ENCODE measurements at regions not wholly inside any gene's neighbourhood (a gene's known extent, or its start where the extent isn't known, plus 50 kb on each side); places are given as distances from the start of the nearest gene placed in this dataset.

DNA sequence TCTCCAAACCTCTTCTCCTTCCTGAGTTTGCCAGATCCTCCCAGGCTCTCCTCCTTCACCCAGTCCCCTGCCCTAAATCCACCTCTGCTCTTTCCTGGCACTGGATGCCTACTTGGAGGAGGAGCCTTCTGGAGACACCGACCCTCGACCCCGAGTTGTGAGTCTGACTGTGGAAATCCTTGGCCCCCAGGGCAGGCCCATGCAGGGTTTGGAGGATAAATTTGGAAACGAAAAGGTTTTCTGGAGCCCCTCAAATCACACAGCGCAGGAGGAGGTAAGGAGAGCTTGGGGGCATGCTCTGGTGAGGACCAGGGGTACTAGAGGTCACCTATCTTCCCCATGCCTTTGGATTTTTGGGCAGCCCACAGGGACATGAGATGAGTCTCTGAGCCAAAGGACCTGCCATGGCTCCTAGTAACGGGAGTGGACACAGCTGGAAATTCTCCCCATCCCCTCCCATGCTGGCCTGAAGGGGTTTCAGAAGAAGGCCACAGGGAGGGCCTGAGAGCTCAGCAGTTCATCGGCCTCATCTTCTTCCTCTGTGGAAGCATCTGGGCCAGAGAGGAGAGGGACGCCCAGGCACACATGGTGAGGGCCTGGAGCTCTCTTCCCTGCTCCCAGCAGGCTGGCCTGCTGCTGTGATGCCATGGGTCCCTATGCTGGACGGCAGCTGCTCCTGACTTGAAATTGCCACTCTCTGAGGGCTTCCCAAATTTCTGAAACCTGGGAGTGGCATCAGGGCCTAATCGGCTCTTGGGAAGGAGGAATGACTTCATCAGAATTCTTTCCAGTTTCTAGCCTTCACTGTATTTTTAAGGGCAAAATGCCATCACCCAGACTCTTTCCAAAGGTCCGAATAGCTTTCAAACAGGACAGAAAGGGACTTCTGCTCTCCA is 68.6 kb upstream of the ITGA11 start:
- Histone ChIP-seq H3K27ac (peak overlapping the region in 1 of 12 donors; percentile 34), H3K27me3 (no peaks in the 10 kb centered on the region), H3K4me3 (no peak overlapping the region), H3K4me1 (peaks cover 0 to 18% (median 0%) of the 10 kb centered on the region in 12 donors), H3K9me3 (no peaks in the 10 kb centered on the region), H3K36me3 (no peaks in the 10 kb centered on the region)
- DNase-seq (peak in 1 of 5 donors; percentile 16), ATAC-seq (peak in 2 of 4 donors; percentile 18 to 23)
- TF ChIP-seq CTCF (IDR thresholded peaks at IDR 0.05) (no peak), POLR2A (IDR thresholded peaks at IDR 0.05) (no peak)
- WGBS, 4 donors = 64 to 79% (median 72%) methylated on average over 8 to 11 of the region's 11 CpGs
- intact Hi-C loops (cut with DNase I) = no loop called here

DNA sequence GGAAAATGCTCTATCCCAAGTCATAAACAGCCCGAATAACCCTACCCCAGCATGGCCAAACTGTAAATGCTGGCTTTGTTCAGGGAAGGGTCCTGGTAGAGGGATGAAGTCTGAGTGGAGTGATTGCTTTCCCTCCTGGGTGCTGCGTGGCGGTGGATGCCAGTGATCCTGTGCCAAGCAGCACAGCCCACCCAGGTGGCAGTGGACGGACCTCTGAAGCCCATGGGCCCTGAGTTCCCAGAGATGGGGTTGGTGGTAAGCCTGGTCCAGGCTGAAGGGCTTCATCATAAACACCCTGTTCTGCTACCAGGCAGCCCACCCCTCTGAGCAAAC is 69.3 kb upstream of the ITGA11 start:
- Histone ChIP-seq H3K27me3 (no peaks in the 10 kb centered on the region), H3K9me3 (no peaks in the 10 kb centered on the region), H3K4me1 (peaks cover 0 to 18% (median 0%) of the 10 kb centered on the region in 12 donors), H3K36me3 (no peaks in the 10 kb centered on the region), H3K4me3 (no peak overlapping the region), H3K27ac (peak overlapping the region in 1 of 12 donors; percentile 1)
- 46 to 85% (median 80%) methylated on average over 2 to 4 of the region's 4 CpGs for WGBS, 4 donors
- DNase-seq (peak in 1 of 5 donors; percentile 14), ATAC-seq (peak in 1 of 4 donors; percentile 19)
- TF ChIP-seq CTCF (IDR thresholded peaks at IDR 0.05) (no peak), POLR2A (IDR thresholded peaks at IDR 0.05) (no peak)
- intact Hi-C loops (cut with DNase I) = no loop called here

GRCh38 chr15:68501616-68502015 is 69.7 kb upstream of the ITGA11 start:
- DNase-seq = no peak
- TF ChIP-seq POLR2A (IDR thresholded peaks at IDR 0.05) = no peak
- H3K4me1 ChIP-seq = peaks cover 0 to 18% (median 0%) of the 10 kb centered on the region in 12 donors

GRCh38 chr15:68502398-68502901 is 70.5 kb upstream of the ITGA11 start:
- Histone ChIP-seq H3K9me3 (no peaks in the 10 kb centered on the region), H3K4me1 (peaks cover 0 to 18% (median 0%) of the 10 kb centered on the region in 12 donors), H3K36me3 (no peaks in the 10 kb centered on the region), H3K4me3 (no peak overlapping the region), H3K27ac (no peak overlapping the region), H3K27me3 (no peaks in the 10 kb centered on the region)
- ATAC-seq = no peak
- TF ChIP-seq CTCF (IDR thresholded peaks at IDR 0.05) = no peak
- TF ChIP-seq POLR2A (IDR thresholded peaks at IDR 0.05) = no peak
- DNase-seq = no peak
- intact Hi-C loops (cut with DNase I) = no loop called here
- WGBS, 4 donors = 82 to 96% (median 92%) methylated on average over 9 to 11 of the region's 11 CpGs

More at GRCh38 chr15:68501616-68502015, 69.7 kb upstream of the ITGA11 start:
- Histone ChIP-seq H3K27ac (no peak overlapping the region), H3K27me3 (no peaks in the 10 kb centered on the region), H3K4me3 (no peak overlapping the region), H3K36me3 (no peaks in the 10 kb centered on the region), H3K9me3 (no peaks in the 10 kb centered on the region)
- no peak for ATAC-seq
- WGBS, 4 donors = 86 to 91% (median 87%) methylated on average over 2 of the region's 2 CpGs
- intact Hi-C loops (cut with DNase I) = no loop called here

Measured in heart left ventricle (tissue), 16 donors.